OCI-LY7 (cell line): ENCODE measurements at regions not wholly inside any gene's neighbourhood (a gene's known extent, or its start where the extent isn't known, plus 50 kb on each side); places are given as distances from the start of the nearest gene placed in this dataset.
"Not testable (repeated sequence)": the region's sequence is repeated elsewhere in the genome, so short reads cannot be mapped to it uniquely, and the experiment has no call there.

Source experiments
- BruUV-seq: library from RNA; stranded (reverse); fragments of 400-500 nt; replicated peaks from 2 replicates; lab custom pipeline; 2021; lab: Mats Ljungman, UMichigan
- CTCF ChIA-PET: fragments of 300-600 bp; sonication (Branson Sonifier 250); formaldehyde crosslinking; loops from one replicate; lab custom pipeline; 2022; ENCODE audit warnings: antibody characterized with exemption; ENCODE audit not compliant: unreplicated experiment; lab: Charles Lee
- POLR2A ChIA-PET: fragments of 300-600 bp; sonication (Branson Sonifier 250); formaldehyde crosslinking; loops from one replicate; lab custom pipeline; 2022; ENCODE audit warnings: antibody characterized with exemption; lab: Charles Lee
- DNase-seq: peaks from one replicate; pipeline ENCODE4 v3.0.0-alpha.2; 2015; ENCODE audit warnings: low spot score
- H2AFZ ChIP-seq: fragments of 200-600 bp; sonication (generic), shearing (Covaris generic); 2 replicates; pipeline ENCODE4 v1.6.1; 2014; ENCODE audit warnings: mild to moderate bottlenecking, antibody characterized with exemption, low read length, moderate library complexity
- H3K27ac ChIP-seq: fragments of 200-600 bp; sonication (generic); 2 replicates; pipeline ENCODE4 v1.5.1; 2014; ENCODE audit warnings: mixed run types, low read depth, mild to moderate bottlenecking, moderate library complexity, low read length, inconsistent platforms; ENCODE audit not compliant: poor library complexity, severe bottlenecking
- H3K36me3 ChIP-seq: fragments of 200-600 bp; sonication (generic); 2 replicates; pipeline ENCODE4 v1.6.1; 2014; ENCODE audit warnings: mild to moderate bottlenecking, antibody characterized with exemption, low read length, moderate library complexity, mixed read lengths; ENCODE audit not compliant: insufficient read depth
- H3K4me1 ChIP-seq: fragments of 200-600 bp; sonication (generic); 2 replicates; pipeline ENCODE4 v1.5.1; 2014; ENCODE audit warnings: mild to moderate bottlenecking, low read length; ENCODE audit not compliant: insufficient read depth, poor library complexity, severe bottlenecking
- H3K4me2 ChIP-seq: fragments of 200-600 bp; sonication (generic); 2 replicates; pipeline ENCODE4 v1.6.1; 2014; ENCODE audit warnings: mild to moderate bottlenecking, low read length
- H3K4me3 ChIP-seq: fragments of 200-600 bp; sonication (generic); 2 replicates; pipeline ENCODE4 v1.5.1; 2014; ENCODE audit warnings: mild to moderate bottlenecking, low read depth, low read length; ENCODE audit not compliant: poor library complexity, severe bottlenecking
- H3K79me2 ChIP-seq: fragments of 200-600 bp; sonication (generic); 2 replicates; pipeline ENCODE4 v1.6.1; 2016; ENCODE audit warnings: low read depth, mild to moderate bottlenecking, low read length, moderate library complexity, mixed read lengths; ENCODE audit not compliant: insufficient read depth
- H3K9me2 ChIP-seq: fragments of 200-600 bp; sonication (generic); 2 replicates; pipeline ENCODE4 v1.6.1; 2016; ENCODE audit warnings: mild to moderate bottlenecking, low read length, mixed read lengths; ENCODE audit not compliant: insufficient read depth
- H3K9me3 ChIP-seq: fragments of 200-600 bp; sonication (generic); 2 replicates; pipeline ENCODE4 v1.6.1; 2014; ENCODE audit warnings: mild to moderate bottlenecking, mixed run types, low read length, mixed read lengths
- H4K20me1 ChIP-seq: fragments of 200-600 bp; sonication (generic); 2 replicates; pipeline ENCODE4 v1.6.1; 2014; ENCODE audit warnings: mild to moderate bottlenecking, antibody characterized with exemption, low read length, moderate library complexity, mixed read lengths; ENCODE audit not compliant: insufficient read depth
- CTCF ChIP-seq: fragments of 200-600 bp; sonication (generic); conservative IDR thresholded peaks from 2 replicates; pipeline ENCODE4 v1.5.1; 2014; ENCODE audit warnings: mild to moderate bottlenecking, antibody characterized with exemption, low read length, moderate library complexity, mixed read lengths
- EZH2phosphoT487 ChIP-seq: fragments of 200-600 bp; sonication (generic); IDR thresholded peaks from 2 replicates; pipeline ENCODE4 v1.6.1; 2018; ENCODE audit warnings: low read depth, borderline replicate concordance, mild to moderate bottlenecking, mixed run types, antibody characterized with exemption, low read length, moderate library complexity, mixed read lengths
- intact Hi-C: fragments of 100-400 bp; cut with micrococcal nuclease; formaldehyde crosslinking; loops from one replicate; pipeline ENCODE4 v1.10.0; 2022; ENCODE audit not compliant: unreplicated experiment

- POLR2A ChIA-PET = no interaction called here
- no TSS peak for BruUV-seq
- H2AFZ ChIP-seq = no peak overlapping the region
- H3K9me3 ChIP-seq = no peaks in the 10 kb centered on the region
- H4K20me1 ChIP-seq = no peaks in the 10 kb centered on the region
- intact Hi-C loops = no loop called here
- no peaks in the 10 kb centered on the region for H3K79me2 ChIP-seq
- H3K4me3 ChIP-seq = no peak overlapping the region
- no peak overlapping the region for H3K27ac ChIP-seq
- H3K4me1 ChIP-seq = no peaks in the 10 kb centered on the region
- no peak for DNase-seq
- no peak overlapping the region for H3K4me2 ChIP-seq
- H3K9me2 ChIP-seq = no peaks in the 10 kb centered on the region
- CTCF ChIA-PET = no interaction called here
- no peaks in the 10 kb centered on the region for H3K36me3 ChIP-seq
- TF ChIP-seq EZH2phosphoT487 = no peak
- no peak for TF ChIP-seq CTCF
Measured at GRCh38 chr7:108669958-108670357, 100.3 kb downstream of the DNAJB9 start.

GRCh38 chr7:108673699-108674098, 104.0 kb downstream of the DNAJB9 start:
- DNase-seq, H4K20me1 ChIP-seq, intact Hi-C loops, POLR2A ChIA-PET, CTCF ChIA-PET, BruUV-seq, H2AFZ ChIP-seq, H3K4me2 ChIP-seq, H3K4me3 ChIP-seq, H3K9me2 ChIP-seq, H3K79me2 ChIP-seq, H3K9me3 ChIP-seq, H3K27ac ChIP-seq, H3K4me1 ChIP-seq, H3K36me3 ChIP-seq: not testable (repeated sequence)

GRCh38 chr7:108684629-108685028, 115.0 kb downstream of the DNAJB9 start:
- H3K4me2 ChIP-seq = no peak overlapping the region
- no TSS peak for BruUV-seq
- TF ChIP-seq CTCF (no peak), EZH2phosphoT487 (no peak)
- H4K20me1 ChIP-seq = no peaks in the 10 kb centered on the region
- H3K4me3 ChIP-seq = no peak overlapping the region
- DNase-seq = no peak
- H3K9me3 ChIP-seq = no peaks in the 10 kb centered on the region
- H2AFZ ChIP-seq = no peak overlapping the region
- ChIA-PET CTCF (no interaction called here), POLR2A (interaction anchor here (0.6 kb wide), 2 partner anchors 114 to 578 kb away, joined by 3 to 4 read pairs; no protein-coding TSS in a partner anchor)
- no peaks in the 10 kb centered on the region for H3K79me2 ChIP-seq
- intact Hi-C loops = no loop called here
- no peak overlapping the region for H3K27ac ChIP-seq
- H3K36me3 ChIP-seq = no peaks in the 10 kb centered on the region
- no peaks in the 10 kb centered on the region for H3K4me1 ChIP-seq
- H3K9me2 ChIP-seq = no peaks in the 10 kb centered on the region
